ENCODE measurements at regions not wholly inside any gene's neighbourhood (a gene's known extent, or its start where the extent isn't known, plus 50 kb on each side); places are given as distances from the start of the nearest gene placed in this dataset.

DNA sequence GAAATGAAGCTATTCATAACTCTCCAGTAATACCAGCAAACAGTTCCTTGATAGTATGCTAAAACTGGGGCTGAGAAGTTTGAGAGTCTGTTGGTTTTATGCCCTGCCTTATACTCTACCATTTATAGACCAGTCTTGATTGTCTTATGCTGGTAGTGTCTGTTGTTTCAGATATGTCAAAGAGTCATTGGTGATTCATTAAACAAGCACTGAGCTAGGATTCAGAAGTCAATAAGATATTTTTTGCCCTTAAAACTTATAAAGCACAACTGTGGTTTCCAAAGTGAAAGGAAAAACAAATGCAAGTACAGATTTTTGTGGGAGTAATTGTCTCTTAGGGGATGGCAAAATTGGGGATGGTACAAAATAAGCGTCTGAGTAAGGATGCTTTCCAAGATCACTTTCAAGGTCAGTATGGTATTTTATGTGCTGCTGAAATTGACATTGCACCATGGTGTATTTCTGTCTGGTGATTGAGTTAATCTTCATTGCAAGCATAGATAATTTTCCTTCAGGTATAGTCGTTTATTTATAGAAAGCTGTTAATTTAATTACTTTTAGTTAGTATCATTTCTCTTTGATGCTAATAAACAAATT, 289.5 kb upstream of the E2F7 start:
- no peak for DNase-seq

DNA sequence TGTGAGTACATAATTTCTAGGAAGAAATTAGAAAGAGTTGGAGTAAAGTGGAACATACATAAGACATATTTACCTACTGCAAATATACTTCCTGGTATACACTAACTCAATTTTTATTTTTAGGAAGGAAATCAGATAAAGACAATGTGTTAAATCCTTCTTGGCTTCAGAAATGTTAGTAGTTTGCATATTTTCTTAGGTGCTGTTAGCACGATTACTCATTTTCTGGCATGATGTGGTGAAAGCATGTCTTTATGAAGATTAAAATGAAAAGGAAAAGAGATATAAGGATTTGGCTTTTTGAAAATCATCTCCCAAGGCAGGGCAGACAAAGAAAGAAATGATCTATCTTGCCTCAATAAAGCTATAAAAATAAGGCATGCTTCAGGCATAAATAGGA, 287.6 kb upstream of the E2F7 start:
- DNase-seq: no peak

DNA sequence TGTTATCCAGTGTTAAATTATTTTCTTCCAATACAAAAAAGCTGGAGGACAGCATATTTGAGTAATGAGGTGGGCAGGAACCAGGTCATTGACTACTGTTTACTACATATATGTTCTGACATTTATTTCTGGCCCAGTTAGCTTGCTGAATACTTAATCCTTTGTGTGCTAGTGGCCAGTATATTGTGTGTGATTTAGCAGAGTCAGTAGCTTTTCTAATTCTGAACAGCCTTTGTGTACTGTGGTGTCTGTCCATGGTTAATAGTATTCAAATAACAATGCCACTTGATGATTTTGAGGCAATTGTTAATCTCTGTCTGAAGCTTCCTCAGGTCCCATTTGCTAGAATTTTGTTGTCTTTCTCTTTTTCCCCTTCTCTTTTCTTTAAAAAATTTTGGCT, 286.5 kb upstream of the E2F7 start:
- no peak for DNase-seq

DNA sequence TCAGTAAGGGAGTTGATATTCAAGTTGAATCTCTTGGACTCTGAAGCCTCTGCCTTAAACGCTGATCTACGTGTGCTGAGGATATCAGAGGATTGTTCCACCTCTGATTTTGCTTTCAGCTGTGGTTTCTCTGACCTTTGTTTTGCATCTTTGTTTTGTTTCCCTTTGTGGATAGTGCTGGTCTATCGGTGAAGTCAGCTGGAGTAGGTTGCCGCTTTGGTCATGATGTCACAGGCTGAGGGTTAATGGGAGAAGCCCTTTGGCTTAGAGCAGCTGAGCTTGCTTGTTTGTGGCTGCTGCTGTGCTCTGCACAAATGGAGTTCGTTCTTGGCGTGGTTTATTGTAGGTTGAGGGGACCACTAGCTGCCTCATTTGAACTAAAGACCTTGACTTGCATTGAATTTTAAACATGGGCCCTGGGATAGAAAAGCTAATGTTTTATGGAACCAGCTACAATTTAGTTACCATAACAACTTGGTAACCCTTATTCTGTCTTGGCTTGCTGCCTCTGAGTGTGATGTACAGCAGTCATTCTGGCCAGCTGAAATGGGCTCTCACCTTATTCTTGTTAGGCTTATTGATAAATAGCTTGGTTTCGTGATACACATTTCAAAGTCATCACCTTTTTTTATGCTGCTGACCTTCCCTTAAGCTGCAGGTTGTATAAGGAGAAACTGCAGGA, 284.5 kb upstream of the E2F7 start:
- peak in 2 of 56 donors; percentile 5 to 14 for DNase-seq

DNA sequence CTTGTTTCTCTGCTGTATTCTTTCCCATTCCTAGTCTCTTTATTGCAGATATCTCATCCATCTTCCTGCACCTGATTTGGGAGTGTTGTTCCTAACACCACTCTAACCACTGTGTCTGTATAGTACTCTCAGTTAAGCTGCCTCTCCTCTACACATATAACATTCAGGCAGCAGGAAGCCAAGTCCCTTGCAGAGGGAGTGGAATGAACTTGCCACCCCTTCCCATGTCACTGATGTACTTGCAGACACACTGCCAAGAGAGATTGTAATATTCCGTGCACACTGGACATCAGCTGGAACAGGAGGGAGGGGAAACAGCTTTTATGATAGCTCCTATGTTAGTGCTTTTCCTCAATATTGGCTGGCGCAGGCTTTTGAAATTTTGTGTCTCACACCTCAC, 281.6 kb upstream of the E2F7 start:
- no peak for DNase-seq

DNA sequence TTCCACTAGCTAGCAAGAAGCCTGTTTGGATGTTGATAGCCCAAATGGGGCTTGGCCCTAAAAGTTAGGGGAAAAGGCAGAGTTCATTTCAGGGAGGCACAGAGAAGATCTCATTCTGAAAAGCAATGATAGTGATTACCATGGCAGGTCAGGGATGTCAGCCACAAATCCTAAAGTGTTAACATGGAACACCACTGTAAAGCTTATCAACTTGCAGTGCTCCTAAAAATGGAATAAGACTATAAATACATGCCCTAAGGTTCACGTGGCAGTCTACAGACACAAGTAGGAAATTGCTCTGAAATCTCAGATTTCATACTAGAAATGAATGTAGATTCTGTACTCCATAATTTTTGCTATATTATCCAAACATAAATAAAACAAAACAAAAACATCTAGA, 280.0 kb upstream of the E2F7 start:
- no peak for DNase-seq

DNA sequence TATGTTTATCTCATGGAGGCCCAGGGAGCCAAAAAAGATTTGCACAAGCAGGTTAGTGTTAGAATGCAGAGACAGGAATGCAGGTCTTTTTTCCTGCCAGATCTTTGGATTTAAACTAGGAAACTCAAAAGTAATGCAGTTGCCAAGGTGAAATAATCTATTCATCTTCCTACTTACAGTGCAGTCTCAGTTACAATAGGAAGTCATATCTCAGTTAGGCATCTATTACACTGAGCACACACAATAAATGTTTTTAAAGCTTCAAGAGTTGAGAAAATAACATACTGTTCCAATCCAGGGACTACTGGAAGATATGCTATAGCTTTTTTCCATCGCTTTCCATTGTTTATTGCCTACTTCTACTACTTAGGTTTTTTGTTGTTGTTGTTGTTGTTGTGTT, 279.3 kb upstream of the E2F7 start:
- no peak for DNase-seq

DNA sequence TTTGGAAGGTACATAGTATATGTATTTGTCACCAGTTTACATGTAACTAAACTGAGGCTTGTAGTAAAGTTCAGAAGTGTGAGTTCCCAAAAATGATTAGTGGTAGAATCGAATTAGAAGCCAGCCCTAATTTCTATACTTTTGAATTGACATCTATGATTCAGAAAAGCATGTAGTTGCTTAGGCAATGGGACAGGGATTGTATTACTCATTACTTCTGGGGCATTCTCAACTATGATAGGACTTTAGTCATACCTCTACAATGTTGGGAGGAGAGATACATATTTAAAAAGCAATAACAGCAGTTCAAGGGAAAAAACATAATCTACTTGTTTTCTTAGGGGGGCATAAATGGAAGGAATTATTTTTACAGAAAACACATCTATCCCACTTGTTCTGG, 277.9 kb upstream of the E2F7 start:
- DNase-seq: no peak

DNA sequence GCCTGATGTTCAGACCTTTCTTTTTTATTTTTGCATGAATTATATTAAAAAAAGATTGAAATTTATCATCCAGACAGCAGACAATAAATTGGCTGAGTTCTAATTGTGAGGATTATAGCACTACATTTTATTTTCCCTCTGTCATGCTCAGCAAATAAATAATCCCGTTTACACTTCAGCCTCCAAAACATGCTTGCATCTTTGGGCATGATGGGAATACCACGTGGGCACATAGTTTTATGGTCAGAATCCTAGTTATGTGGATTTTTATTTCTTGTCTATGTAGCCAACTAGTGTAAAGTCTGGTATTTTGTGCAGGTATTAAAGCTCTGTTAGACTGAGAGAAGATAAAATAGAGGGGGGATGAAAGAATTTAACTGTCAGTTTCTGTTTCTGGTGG, 276.9 kb upstream of the E2F7 start:
- no peak for DNase-seq

DNA sequence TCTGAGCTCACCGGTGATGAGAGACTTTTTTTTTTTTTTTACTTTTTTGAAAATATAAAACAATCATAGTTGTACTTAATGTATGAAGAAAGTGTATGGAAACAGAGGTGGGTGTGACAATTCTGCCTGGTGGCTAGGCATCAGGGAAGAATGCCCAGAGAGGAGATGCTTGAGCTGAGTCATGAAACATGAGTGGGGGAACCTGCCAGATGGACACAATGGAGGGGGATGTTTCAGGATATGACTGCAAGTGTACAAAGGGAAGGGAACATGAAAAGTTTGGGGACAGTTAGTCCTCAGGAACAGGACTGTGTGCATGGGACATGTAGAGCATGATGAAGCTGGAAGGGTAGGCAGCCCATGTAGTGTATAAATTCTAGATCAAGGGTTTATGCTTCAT, 274.2 kb upstream of the E2F7 start:
- DNase-seq: no peak

DNA sequence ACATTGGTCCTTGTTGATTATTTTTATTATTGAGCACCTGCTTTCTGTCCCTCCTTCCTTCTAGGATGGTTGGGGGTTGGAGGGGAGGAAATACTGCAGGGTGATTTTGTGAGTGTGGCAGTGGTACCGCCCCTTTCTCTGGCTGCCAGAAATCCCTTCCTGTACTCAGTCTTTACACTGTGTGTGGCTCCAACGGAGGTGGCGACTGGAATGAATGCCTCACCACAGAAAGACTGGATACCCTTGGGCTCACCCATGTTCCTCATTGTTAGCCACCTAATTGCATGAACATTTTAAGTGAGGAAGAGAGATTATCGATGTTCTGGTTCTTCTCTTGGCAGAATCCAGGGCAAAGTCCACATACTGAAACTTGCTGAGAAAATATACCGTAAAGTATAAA, 272.0 kb upstream of the E2F7 start:
- no peak for DNase-seq

DNA sequence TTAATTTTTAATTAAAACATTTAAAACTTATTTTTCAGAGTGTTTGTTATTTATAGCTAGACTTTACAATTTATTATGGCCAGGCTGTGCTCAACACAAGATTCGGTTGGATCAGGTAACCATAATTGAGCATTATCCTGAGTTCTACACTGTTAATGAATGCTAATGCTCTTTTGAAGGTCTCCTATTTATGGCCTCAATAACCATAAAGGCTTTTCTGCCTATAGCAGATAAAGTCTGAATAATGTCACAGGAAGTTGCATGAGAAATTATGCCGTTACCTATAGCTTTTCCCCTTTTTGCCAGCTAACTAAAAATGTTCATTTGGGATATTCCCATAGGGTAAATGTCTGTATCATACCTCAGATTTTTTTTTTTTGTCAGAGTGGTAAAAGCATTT, 269.4 kb upstream of the E2F7 start:
- no peak for DNase-seq

DNA sequence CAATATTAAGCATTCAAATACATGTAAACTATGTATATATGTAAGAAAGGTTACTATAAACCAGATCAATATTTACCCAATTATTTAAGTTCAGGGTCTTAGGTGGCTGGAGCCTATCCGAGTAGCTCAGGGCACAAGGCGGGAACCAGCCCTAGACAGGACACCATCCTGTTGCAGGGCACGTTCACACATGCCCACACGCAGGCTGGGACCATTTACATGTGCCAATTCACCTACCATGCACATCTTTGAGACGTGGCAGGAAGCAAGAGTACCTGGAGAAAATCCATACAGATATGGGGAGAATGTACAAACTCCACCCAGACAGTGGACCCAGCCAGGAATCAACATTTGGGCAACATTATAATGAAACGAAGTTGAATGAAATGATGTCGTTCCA, 263.0 kb upstream of the E2F7 start:
- DNase-seq: no peak

DNA sequence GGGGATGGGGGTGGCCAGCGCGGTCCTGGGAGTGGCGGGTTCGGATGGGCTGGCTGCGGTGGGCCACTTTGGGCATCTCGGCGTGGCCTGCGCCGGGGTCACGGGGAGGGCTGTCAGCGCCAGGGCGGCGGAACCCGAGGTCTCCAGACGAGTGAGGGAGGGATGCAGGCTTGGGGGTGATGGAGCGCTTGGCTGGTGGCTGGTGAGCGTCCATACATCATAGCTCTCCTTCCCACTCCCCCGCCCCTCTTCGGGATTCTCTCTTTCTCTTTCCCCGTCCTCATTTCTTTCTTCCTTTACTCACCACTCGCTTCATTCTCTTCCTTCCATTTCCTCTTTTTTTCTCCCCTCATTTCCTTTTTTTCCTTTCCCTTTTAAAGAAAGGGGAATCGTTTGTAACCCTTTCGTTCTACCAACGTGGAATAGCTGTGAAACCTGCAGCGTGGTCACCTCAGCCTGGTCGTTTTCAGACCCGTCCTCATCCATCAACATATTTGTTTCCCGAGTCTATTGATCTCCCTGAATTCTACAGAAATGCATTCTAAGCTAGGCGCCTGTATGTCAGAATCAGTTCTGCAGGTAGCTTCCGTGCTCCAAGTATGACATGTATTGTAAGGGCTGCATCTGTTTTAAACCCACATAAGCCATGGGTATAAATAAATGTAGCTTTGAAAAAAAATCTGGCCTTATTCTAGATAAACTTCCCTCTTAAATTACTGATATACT, 260.3 kb upstream of the E2F7 start:
- DNase-seq: peak in 19 of 56 donors; percentile 4 to 59 (median 25)

DNA sequence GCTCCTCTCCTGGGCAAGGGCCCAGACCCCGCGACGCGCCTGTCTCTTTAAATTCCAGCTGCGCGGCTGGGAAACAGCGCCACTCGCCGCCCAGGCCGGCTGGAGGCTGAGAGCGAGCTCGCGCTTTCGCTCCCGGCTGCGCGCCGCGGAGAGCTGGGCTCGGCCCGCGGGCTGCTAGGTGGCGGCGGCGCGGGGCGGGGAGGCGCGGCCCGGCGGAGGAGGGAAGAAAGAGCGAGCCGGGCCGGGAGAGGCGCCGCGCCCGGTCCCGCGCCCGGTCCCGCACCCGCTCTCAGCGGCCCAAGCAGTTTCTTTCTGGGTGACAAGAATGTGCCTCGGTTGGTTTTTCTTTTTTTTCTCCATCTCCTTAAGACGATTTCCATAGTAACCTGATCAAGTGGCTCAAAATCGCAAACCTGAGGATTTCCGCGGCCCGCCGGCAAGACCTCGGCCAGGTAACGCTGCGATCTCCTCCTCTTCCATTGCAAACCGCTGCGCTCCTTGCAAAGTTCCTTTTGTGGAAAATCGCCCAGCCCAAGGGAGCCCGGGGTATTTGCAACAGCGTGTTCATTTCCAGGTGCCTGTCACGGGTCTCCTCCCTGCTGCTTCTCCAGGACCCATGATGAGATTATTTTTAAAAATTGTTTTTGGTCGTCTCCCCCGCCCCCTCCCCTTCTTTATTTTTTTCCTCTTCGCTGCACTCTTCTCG, 259.5 kb upstream of the E2F7 start:
- peak in 53 of 56 donors; percentile 3 to 84 (median 57) for DNase-seq

DNA sequence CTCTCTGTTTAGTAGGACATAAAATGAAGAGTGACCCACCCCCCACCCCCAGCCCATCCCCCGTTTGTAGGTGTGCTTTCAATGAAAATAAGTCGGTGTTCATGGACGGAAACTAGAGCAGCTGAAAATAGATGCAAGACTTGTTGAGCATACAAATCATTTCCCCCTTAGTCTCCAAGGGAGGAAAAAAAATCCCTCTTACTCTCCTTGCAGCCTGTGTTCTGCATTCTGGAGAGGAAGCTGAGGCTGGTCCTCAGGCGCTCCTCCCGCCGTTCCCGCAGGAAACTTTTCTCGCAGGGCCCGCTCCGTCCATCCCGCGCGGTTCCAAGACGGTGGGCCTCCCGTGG, 259.0 kb upstream of the E2F7 start:
- no peak for DNase-seq

DNA sequence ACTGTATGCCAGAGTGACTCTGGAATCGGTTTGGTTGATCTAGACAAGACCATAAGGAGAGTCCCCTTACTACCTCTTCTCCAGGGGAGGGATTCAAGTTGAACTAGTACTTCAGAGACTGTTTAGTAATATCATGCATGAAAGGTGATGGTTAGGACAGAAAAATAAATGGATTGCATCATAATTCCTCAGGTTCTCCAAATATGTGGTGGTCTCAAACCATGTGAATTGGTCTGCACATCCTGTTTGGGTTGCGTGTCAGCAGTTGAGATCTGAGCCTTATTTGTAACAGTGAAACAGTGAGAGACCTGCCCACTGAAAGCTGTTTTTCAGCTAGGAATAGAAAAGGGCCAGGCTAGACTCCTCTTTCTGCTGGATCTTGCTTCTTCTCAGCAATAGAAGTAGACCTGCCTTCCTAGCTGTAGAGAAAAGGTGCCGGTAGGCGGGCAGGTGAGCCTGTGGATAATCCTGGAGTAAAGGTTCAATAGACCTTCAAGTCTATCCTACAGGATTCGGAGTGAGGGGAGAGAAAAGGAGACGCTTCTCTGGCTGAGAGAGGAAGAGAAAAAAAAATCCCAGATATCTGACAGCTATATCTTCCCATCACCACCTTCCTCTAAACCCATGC, 258.5 kb upstream of the E2F7 start:
- peak in 6 of 56 donors; percentile 6 to 44 (median 22) for DNase-seq

DNA sequence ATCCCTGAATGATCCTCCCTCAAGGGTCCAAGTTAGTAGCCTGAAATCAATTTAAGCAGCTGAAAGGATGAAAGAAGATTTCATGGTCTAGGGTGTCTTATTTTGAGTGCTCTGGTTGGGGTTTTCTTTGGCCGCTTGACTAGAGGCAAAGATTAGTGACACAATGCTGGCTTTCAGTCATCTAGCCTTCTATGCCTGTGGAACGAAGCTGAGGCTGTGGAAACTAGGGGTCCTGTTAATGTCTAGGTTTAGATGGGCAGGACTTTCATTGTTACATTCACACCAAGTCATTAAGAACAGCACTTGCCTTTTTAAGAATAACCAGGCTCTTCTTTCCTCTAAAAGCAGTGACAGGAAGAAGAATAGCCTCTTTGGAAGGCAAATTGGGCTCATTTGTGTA, 253.8 kb upstream of the E2F7 start:
- no peak for DNase-seq

DNA sequence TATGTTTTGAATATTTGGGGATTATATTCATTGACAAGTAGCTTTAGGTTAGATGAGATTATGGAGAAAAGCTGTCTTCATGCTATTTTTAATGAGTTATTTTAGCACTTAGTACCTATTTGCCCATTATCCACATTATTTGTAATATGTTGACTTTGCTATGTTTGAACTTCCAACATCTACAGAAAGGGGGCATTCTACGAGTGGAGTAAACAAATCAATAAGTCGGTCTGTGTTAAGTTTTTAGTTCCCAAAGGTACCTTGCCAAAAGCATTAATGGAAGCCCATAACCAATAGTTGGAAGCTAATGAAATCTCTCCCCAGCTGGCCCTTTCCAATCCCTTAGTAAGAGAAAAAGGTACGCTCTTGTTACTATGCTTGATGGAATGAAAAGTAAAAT, 250.0 kb upstream of the E2F7 start:
- DNase-seq: no peak

DNA sequence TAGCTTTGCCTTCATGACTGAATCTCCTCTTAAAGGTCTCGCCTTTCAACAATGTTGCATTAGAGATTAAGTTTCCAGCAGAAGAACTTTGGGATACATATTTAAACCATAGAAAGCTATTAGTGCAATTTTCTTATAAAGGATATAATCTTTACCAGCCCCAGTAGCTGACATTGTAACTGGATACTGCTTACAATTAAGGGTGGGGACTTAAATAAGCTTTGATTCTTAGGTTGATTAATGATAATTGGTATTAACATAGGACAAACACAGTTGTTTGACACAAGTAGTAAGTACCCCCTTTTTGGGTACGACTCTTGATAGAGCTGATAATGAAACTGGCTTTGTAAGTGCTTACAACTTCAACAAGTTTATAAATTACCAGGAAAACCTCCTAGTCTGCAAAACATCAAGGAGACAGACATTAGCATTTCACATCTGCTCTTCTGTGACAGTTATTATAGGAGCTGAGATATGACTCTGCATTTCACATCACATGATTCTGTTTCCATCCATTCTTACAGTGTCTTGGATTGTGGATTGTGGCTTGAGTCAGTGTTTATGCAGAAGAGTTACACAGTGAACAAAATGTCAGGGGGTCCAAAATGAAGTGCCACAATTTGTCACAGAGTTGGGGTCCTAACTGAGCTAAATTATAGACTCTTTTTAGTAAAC, 249.1 kb upstream of the E2F7 start:
- no peak for DNase-seq

DNA sequence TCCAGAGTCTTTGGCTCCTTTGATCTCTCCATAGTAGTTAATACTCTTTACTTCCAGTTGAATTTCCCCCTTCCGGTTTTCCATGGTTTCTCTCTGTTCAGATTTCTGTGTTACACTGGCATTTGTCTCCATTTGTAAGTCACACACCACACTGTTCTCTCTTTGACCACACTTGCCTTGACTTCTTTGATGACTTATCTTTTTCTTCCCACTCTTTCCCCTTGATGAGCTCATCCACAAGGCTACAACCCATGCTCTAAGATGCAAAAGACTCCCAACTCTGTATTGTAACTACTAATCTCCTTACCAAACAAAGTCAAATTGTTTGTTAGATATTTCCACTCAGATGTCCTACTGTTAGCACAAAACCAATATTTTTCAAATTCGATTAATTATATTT, 242.7 kb upstream of the E2F7 start:
- no peak for DNase-seq

Data from nucleus accumbens (tissue), 56 donors.